Endothelial cell of umbilical vein (primary cell): ENCODE measurements at regions not wholly inside any gene's neighbourhood (a gene's known extent, or its start where the extent isn't known, plus 50 kb on each side); places are given as distances from the start of the nearest gene placed in this dataset.

Source experiments
- POLR2A ChIP-seq: IDR thresholded peaks from 2 replicates; pipeline ENCODE4 v1.6.1; 2012; ENCODE audit warnings: low read depth, mild to moderate bottlenecking, control low read depth, low read length
- TF ChIP-seq, protein P1 (sequence below): IDR thresholded peaks from 2 replicates; pipeline ENCODE4 v1.6.1; 2011; ENCODE audit not compliant: insufficient read depth, insufficient read length
- TF ChIP-seq, protein P2 (sequence below), 2 donors: IDR thresholded peaks; 1 replicate in 1 of 2; 2 replicates in 1 of 2; pipeline ENCODE4 v1.5.1; 2011; ENCODE audit warnings: low read length in 2 of 2, mild to moderate bottlenecking in 2 of 2, moderate library complexity in 2 of 2, control low read depth in 1 of 2, inconsistent platforms in 1 of 2, low read depth in 1 of 2; ENCODE audit not compliant: insufficient read depth in 1 of 2; ENCODE audit errors: extremely low read depth in 1 of 2

DNA sequence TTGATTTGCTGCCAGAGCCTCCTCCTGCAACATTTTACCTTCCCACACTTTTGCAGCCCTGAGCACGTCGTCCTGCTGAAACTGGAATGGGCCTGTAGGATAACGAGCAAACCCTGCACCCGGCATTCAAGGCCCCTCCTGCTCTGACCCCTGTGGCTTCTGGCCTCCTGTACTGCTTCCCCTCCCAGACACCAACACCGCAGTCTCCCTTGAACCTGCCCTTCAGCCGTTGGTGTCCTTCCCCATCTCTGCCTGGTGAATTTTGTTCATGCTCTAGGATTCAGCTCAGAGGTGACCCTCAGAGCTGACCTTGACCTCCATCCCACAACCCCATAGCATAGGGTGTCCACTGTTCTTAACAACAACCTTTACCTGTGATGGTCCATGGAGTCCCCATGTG lies 535.1 kb downstream of the MATN1 start:
- TF ChIP-seq, protein P1, sequence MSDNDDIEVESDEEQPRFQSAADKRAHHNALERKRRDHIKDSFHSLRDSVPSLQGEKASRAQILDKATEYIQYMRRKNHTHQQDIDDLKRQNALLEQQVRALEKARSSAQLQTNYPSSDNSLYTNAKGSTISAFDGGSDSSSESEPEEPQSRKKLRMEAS = no peak
- TF ChIP-seq, protein P2, sequence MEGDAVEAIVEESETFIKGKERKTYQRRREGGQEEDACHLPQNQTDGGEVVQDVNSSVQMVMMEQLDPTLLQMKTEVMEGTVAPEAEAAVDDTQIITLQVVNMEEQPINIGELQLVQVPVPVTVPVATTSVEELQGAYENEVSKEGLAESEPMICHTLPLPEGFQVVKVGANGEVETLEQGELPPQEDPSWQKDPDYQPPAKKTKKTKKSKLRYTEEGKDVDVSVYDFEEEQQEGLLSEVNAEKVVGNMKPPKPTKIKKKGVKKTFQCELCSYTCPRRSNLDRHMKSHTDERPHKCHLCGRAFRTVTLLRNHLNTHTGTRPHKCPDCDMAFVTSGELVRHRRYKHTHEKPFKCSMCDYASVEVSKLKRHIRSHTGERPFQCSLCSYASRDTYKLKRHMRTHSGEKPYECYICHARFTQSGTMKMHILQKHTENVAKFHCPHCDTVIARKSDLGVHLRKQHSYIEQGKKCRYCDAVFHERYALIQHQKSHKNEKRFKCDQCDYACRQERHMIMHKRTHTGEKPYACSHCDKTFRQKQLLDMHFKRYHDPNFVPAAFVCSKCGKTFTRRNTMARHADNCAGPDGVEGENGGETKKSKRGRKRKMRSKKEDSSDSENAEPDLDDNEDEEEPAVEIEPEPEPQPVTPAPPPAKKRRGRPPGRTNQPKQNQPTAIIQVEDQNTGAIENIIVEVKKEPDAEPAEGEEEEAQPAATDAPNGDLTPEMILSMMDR (IDR thresholded peaks at IDR 0.05; ENCODE audit: extremely low read depth in 1 of 2, insufficient read depth in 1 of 2, low read depth in 1 of 2, low read length in 2 of 2) = no peak
- TF ChIP-seq POLR2A = no peak
